ENCODE measurements at regions not wholly inside any gene's neighbourhood (a gene's known extent, or its start where the extent isn't known, plus 50 kb on each side); places are given as distances from the start of the nearest gene placed in this dataset.
A peak's percentile ranks its signal among the peaks of the same experiment; 100 is the strongest.

DNA sequence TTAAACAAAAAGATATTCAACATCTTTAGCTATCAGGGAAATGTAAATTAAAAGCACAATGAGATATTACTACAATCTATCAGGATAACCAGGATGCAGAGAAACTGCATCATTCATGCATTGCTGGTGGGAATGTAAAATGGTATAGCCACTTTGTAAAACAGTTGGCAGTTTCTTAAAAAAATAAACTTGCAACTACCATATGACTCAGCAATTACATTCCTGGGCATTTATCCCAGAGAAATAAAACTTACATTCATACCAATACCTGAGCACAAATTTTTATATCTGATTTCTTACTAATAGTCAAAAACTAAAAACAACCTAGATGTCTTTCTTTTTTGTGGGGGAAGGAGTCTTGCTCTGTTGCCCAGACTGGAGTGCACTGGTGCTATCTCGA lies 190.3 kb upstream of the TAB2 start:
- Mint-ChIP-seq H3K27ac (no peak overlapping the region), H3K4me1 (peaks cover 24% of the 10 kb centered on the region), H3K9me3 (peaks cover 37% of the 10 kb centered on the region), H3K4me3 (no peak overlapping the region), H3K27me3 (ENCODE audit: low read depth) (no peaks in the 10 kb centered on the region), H3K36me3 (peaks cover 2% of the 10 kb centered on the region)
- TF ChIP-seq, protein P1, sequence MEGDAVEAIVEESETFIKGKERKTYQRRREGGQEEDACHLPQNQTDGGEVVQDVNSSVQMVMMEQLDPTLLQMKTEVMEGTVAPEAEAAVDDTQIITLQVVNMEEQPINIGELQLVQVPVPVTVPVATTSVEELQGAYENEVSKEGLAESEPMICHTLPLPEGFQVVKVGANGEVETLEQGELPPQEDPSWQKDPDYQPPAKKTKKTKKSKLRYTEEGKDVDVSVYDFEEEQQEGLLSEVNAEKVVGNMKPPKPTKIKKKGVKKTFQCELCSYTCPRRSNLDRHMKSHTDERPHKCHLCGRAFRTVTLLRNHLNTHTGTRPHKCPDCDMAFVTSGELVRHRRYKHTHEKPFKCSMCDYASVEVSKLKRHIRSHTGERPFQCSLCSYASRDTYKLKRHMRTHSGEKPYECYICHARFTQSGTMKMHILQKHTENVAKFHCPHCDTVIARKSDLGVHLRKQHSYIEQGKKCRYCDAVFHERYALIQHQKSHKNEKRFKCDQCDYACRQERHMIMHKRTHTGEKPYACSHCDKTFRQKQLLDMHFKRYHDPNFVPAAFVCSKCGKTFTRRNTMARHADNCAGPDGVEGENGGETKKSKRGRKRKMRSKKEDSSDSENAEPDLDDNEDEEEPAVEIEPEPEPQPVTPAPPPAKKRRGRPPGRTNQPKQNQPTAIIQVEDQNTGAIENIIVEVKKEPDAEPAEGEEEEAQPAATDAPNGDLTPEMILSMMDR (IDR thresholded peaks at IDR 0.05; ENCODE audit: unreplicated experiment) = no peak
- DNase-seq (ENCODE audit: low spot score in 2 of 2, unreplicated experiment in 2 of 2) = no peak

DNA sequence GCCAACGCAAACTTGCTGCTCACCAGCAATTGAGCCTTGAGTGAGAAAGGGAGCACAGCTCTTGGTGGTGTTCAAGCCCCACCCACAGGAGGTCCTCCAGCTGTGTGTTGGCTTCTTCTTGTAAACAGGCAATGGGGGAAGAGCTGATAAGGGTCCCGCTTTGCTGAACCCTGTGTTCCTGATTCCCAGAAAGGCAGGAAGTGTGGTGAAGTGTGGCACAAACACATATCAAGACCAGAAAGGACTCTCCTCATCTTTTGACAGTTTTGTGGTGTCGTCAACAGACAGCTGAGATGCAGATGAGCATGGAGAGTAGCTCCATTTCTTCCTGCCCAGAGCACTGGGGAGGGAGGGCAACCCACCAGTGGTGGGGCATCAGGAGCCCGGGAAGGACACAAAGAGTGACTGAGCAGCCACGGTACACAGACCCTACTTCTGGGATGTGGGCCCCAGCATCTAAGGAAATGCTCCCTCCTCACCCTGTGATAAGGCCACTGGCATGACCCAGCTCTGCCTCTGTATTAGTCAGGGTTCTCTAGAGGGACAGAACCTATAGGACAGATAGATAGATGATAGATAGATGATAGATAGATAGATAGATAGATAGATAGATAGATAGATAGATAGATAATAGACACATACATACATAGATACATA lies 188.9 kb upstream of the TAB2 start:
- Mint-ChIP-seq H3K36me3 (peaks cover 2% of the 10 kb centered on the region), H3K4me3 (no peak overlapping the region), H3K27me3 (ENCODE audit: low read depth) (no peaks in the 10 kb centered on the region), H3K27ac (no peak overlapping the region), H3K4me1 (peaks cover 30% of the 10 kb centered on the region), H3K9me3 (peaks cover 26% of the 10 kb centered on the region)
- TF ChIP-seq, protein P1 (IDR thresholded peaks at IDR 0.05; ENCODE audit: unreplicated experiment) = no peak
- no peak for DNase-seq (ENCODE audit: low spot score in 2 of 2, unreplicated experiment in 2 of 2)

DNA sequence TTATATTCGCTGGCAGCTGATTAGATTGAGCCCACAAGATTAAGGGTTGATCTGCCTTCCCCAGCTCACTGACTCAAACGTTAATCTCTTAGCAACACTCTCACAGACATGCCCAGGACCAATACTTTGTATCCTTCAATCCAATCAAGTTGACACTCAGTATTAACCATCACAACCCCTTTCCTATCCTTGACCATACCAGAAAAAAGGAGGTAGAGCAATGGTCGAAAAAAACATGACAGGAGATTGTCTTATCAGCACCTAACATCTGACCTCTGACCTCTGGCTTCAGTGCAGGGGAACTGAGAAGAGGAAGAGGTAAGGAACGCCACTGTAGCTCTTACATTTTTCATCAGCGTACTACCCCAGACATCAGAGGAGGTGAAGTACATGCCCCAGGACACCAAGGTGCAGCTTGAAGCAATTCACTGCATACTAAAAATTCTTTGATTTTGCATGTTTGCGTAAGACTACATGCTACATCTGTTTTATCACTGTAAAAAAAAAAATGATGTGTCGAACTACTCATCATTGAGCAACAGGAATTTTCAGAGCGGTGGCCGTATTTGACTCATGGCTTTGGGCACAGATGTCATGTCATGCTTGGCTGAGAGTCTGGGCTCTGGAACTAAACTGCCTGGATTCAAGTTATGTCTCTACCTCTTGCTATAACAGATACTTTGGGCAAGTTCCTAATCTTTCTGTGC lies 188.0 kb upstream of the TAB2 start:
- peaks cover 20% of the 10 kb centered on the region for H3K9me3 Mint-ChIP-seq
- no peak overlapping the region for H3K27ac Mint-ChIP-seq
- no peaks in the 10 kb centered on the region for H3K36me3 Mint-ChIP-seq
- H3K27me3 Mint-ChIP-seq (ENCODE audit: low read depth) = no peaks in the 10 kb centered on the region
- TF ChIP-seq, protein P1 (IDR thresholded peaks at IDR 0.05; ENCODE audit: unreplicated experiment) = no peak
- no peak for DNase-seq (ENCODE audit: low spot score in 2 of 2, unreplicated experiment in 2 of 2)
- peaks cover 30% of the 10 kb centered on the region for H3K4me1 Mint-ChIP-seq
- H3K4me3 Mint-ChIP-seq = no peak overlapping the region

DNA sequence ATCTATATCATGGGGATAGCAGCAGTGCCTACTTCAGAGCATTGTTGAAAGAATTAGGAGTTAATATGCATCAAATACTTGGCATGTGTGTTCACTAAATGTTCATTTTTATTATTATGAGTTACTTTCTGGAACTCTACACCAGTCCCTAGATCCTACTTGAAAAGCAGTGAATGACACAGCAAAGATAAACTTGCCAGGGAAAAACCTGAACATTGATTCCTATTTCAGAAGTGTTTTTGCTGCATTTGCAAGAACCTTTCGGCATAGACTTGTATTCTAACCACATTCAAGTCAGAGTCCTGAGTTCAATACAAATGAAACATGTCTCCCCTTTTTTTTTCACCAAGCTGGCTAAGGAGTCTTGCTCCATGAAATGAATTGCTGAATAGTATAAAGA lies 187.4 kb upstream of the TAB2 start:
- TF ChIP-seq, protein P1 (IDR thresholded peaks at IDR 0.05; ENCODE audit: unreplicated experiment) = no peak
- Mint-ChIP-seq H3K27ac (peak overlapping the region; percentile 71), H3K4me3 (no peak overlapping the region), H3K27me3 (ENCODE audit: low read depth) (no peaks in the 10 kb centered on the region), H3K36me3 (no peaks in the 10 kb centered on the region), H3K9me3 (peaks cover 16% of the 10 kb centered on the region), H3K4me1 (peaks cover 30% of the 10 kb centered on the region)
- no peak for DNase-seq (ENCODE audit: low spot score in 2 of 2, unreplicated experiment in 2 of 2)

DNA sequence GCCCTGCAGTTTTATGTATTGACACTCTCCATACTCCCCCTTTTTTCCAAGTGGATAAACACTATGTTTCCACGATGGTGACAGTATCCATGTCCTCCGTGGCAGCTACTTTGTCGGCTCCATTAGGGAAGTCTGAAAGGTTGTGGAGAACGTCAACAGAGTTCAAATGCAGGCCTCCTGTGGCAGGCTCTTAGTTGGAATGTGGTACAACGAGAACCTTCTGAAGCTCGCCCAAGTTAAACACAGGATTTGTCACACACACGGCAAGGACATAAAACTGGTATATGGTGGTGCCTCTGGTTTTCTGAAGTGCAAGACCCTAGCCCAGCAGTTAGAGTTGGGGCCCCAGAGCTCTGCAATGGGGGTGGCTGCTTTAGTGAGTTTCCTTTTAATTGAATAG lies 187.0 kb upstream of the TAB2 start:
- DNase-seq (ENCODE audit: low spot score in 2 of 2, unreplicated experiment in 2 of 2) = no peak
- H3K36me3 Mint-ChIP-seq = no peaks in the 10 kb centered on the region
- TF ChIP-seq, protein P1 (IDR thresholded peaks at IDR 0.05; ENCODE audit: unreplicated experiment) = no peak
- no peak overlapping the region for H3K4me3 Mint-ChIP-seq
- H3K4me1 Mint-ChIP-seq = peaks cover 30% of the 10 kb centered on the region
- no peaks in the 10 kb centered on the region for H3K27me3 Mint-ChIP-seq (ENCODE audit: low read depth)
- peaks cover 12% of the 10 kb centered on the region for H3K9me3 Mint-ChIP-seq
- peak overlapping the region; percentile 71 for H3K27ac Mint-ChIP-seq
